IPS DF 6.9 (cell line): ENCODE measurements at regions not wholly inside any gene's neighbourhood (a gene's known extent, or its start where the extent isn't known, plus 50 kb on each side); places are given as distances from the start of the nearest gene placed in this dataset.

Experiments used
- DNase-seq: peaks from one replicate; pipeline ENCODE4 v3.0.0-alpha.2; 2013; ENCODE audit warnings: low read depth, low spot score
- H3K27ac ChIP-seq: one replicate; pipeline ENCODE4 v1.5.1; 2013; ENCODE audit warnings: low read length, control low read depth
- H3K27me3 ChIP-seq: 2 replicates; pipeline ENCODE4 v1.6.1; 2013; ENCODE audit warnings: mild to moderate bottlenecking, low read length; ENCODE audit not compliant: control insufficient read depth, insufficient read depth
- H3K36me3 ChIP-seq: 2 replicates; pipeline ENCODE4 v1.6.1; 2013; ENCODE audit warnings: low read length; ENCODE audit not compliant: control insufficient read depth, insufficient read depth
- H3K4me1 ChIP-seq: 2 replicates; pipeline ENCODE4 v1.6.1; 2013; ENCODE audit warnings: low read length; ENCODE audit not compliant: control insufficient read depth, insufficient read depth
- H3K4me3 ChIP-seq: 2 replicates; pipeline ENCODE4 v1.5.1; 2013; ENCODE audit warnings: mild to moderate bottlenecking, low read length
- H3K9me3 ChIP-seq: 2 replicates; pipeline ENCODE4 v1.6.1; 2013; ENCODE audit warnings: low read length, inconsistent platforms; ENCODE audit not compliant: control insufficient read depth, insufficient read depth
- WGBS: extraction: QIAGEN DNeasy Blood & Tissue Kit; methylation state at CpG from one replicate; pipeline ENCODE4 v1.1.7; 2013; ENCODE audit warnings: mixed read lengths, missing lambda C conversion rate; ENCODE audit not compliant: insufficient read length, insufficient coverage; 5-methylcytosine and 5-hydroxymethylcytosine counted together

DNA sequence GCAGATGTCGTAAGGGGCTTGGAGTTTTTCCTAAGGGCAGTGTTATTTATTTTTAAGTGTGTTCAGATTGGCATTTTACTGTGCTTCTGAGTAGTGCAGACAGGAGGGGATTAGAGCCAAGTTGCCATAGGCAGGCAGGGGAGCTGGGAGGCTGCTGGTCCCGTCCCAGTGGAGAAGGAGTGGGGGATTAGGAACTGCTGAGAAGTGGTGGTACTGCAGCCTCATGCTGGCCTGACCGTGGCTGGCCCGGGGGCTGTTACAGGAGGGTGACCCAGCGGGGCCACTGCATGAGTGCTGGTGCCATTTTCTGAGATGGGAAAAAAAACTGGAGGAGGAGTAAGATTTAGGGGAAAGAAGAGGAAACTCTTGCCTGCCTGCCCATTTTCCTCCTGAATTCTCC is 52.3 kb upstream of the DLK1 start:
- Histone ChIP-seq H3K36me3 (no peaks in the 10 kb centered on the region), H3K4me3 (no peak overlapping the region), H3K4me1 (peaks cover 9% of the 10 kb centered on the region), H3K9me3 (no peaks in the 10 kb centered on the region), H3K27me3 (no peaks in the 10 kb centered on the region), H3K27ac (no peak overlapping the region)
- no CpG with 5 or more reads among the region's 5 CpGs for WGBS
- DNase-seq, result no peak

GRCh38 chr14:100674897-100675619 is 51.6 kb upstream of the DLK1 start:
- Histone ChIP-seq H3K9me3 (no peaks in the 10 kb centered on the region), H3K4me3 (no peak overlapping the region), H3K27ac (no peak overlapping the region), H3K27me3 (no peaks in the 10 kb centered on the region), H3K4me1 (peaks cover 9% of the 10 kb centered on the region), H3K36me3 (no peaks in the 10 kb centered on the region)
- WGBS, result no CpG with 5 or more reads among the region's 19 CpGs
- no peak for DNase-seq

GRCh38 chr14:100675699-100676684 is 50.7 kb upstream of the DLK1 start:
- Histone ChIP-seq H3K4me1 (peaks cover 9% of the 10 kb centered on the region), H3K4me3 (no peak overlapping the region), H3K9me3 (no peaks in the 10 kb centered on the region), H3K27me3 (no peaks in the 10 kb centered on the region), H3K36me3 (no peaks in the 10 kb centered on the region), H3K27ac (no peak overlapping the region)
- no peak for DNase-seq
- no CpG with 5 or more reads among the region's 20 CpGs for WGBS
